ENCODE measurements at regions not wholly inside any gene's neighbourhood (a gene's known extent, or its start where the extent isn't known, plus 50 kb on each side); places are given as distances from the start of the nearest gene placed in this dataset.

DNA sequence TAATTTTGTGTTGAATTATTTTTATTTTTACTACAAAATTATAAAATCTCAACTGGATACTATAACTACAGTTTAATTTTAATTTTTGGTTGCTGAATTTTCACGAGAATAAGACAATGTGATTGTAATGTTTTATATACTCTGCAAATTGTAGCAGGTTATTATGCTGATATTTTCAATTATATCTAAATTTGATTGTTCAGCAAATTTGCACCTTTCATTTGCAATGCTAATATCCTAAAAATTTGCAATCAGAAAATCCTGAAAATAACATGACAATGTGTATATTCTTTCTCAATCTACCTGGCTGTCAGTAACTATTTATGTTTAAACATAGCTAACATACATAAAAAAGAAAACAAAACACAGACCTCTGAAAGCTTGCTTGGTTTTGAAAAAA is 932.2 kb upstream of the LRFN5 start:
- H3K36me3 ChIP-seq (replicated peaks in 1 of 2; ENCODE audit: control insufficient read depth in 1 of 2, insufficient read depth in 2 of 2, low read length in 2 of 2): no peaks in the 10 kb centered on the region
- H3K4me1 Mint-ChIP-seq: no peaks in the 10 kb centered on the region
- no peak overlapping the region for H2AFZ ChIP-seq (ENCODE audit: insufficient read depth, low read depth, low read length, poor library complexity, severe bottlenecking)
- peaks cover 0 to 11% (median 3%) of the 10 kb centered on the region in 7 donors for H3K9me3 Mint-ChIP-seq
- H3K27ac Mint-ChIP-seq: no peak overlapping the region
- no peak overlapping the region for H3K4me3 ChIP-seq (replicated peaks in 1 of 3; ENCODE audit: low read depth in 2 of 3, low read length in 3 of 3)
- H4K20me1 ChIP-seq (ENCODE audit: insufficient read depth, low read length): no peaks in the 10 kb centered on the region
- H3K9me3 ChIP-seq (replicated peaks in 1 of 2; ENCODE audit: control insufficient read depth in 1 of 2, insufficient read depth in 1 of 2, low read length in 2 of 2): no peaks in the 10 kb centered on the region
- DNase-seq: no peak
- H3K79me2 ChIP-seq (ENCODE audit: insufficient read depth, low read length): no peaks in the 10 kb centered on the region
- no peak overlapping the region for H3K4me3 Mint-ChIP-seq
- peaks cover 0 to 1% (median 0%) of the 10 kb centered on the region in 3 donors for H3K27me3 Mint-ChIP-seq (ENCODE audit: low read depth in 3 of 3)
- no peaks in the 10 kb centered on the region for H3K4me1 ChIP-seq (ENCODE audit: control insufficient read depth in 1 of 2, insufficient read depth in 2 of 2, low read length in 2 of 2)
- no peaks in the 10 kb centered on the region for H3K36me3 Mint-ChIP-seq
- intact Hi-C loops (cut with micrococcal nuclease): no loop called here
- no CpG with 5 or more reads among the region's 1 CpG for WGBS (ENCODE audit: insufficient coverage)
- no peak overlapping the region for H3K4me2 ChIP-seq (replicated peaks; ENCODE audit: extremely low read depth, low read length, poor library complexity, severe bottlenecking)
- H3K27ac ChIP-seq (ENCODE audit: low read depth in 1 of 2, low read length in 2 of 2): no peak overlapping the region
- H3K27me3 ChIP-seq (ENCODE audit: control insufficient read depth in 2 of 2, insufficient read depth in 2 of 2, low read length in 2 of 2): no peaks in the 10 kb centered on the region
- no peak overlapping the region for H3K9ac ChIP-seq (ENCODE audit: insufficient read depth, low read length, poor library complexity, severe bottlenecking)
- TF ChIP-seq, protein P1, sequence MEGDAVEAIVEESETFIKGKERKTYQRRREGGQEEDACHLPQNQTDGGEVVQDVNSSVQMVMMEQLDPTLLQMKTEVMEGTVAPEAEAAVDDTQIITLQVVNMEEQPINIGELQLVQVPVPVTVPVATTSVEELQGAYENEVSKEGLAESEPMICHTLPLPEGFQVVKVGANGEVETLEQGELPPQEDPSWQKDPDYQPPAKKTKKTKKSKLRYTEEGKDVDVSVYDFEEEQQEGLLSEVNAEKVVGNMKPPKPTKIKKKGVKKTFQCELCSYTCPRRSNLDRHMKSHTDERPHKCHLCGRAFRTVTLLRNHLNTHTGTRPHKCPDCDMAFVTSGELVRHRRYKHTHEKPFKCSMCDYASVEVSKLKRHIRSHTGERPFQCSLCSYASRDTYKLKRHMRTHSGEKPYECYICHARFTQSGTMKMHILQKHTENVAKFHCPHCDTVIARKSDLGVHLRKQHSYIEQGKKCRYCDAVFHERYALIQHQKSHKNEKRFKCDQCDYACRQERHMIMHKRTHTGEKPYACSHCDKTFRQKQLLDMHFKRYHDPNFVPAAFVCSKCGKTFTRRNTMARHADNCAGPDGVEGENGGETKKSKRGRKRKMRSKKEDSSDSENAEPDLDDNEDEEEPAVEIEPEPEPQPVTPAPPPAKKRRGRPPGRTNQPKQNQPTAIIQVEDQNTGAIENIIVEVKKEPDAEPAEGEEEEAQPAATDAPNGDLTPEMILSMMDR (IDR thresholded peaks at IDR 0.05): no peak

DNA sequence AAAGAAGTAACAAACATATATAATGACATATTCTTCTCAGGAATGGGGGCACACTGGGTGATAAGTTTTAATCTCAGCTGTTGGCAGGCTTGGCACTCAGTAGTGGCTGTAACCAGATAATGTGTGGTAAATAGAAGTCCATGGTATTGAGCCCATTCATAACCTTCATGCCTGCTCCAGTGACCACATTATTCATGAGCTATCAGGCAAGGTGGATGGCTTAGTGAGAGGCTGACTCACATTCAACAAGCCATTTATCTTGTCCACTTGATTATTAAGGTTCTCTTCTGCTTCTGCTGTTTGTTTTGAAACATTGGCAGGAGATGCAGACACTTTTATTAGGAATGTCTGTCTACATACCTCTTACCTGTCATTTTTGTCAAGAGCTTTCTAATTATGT is 950.4 kb upstream of the LRFN5 start:
- Histone ChIP-seq H3K36me3 (replicated peaks in 1 of 2; ENCODE audit: control insufficient read depth in 1 of 2, insufficient read depth in 2 of 2, low read length in 2 of 2) (no peaks in the 10 kb centered on the region), H4K20me1 (ENCODE audit: insufficient read depth, low read length) (no peaks in the 10 kb centered on the region), H3K4me1 (ENCODE audit: control insufficient read depth in 1 of 2, insufficient read depth in 2 of 2, low read length in 2 of 2) (no peaks in the 10 kb centered on the region), H3K4me2 (replicated peaks; ENCODE audit: extremely low read depth, low read length, poor library complexity, severe bottlenecking) (no peak overlapping the region), H3K9me3 (replicated peaks in 1 of 2; ENCODE audit: control insufficient read depth in 1 of 2, insufficient read depth in 1 of 2, low read length in 2 of 2) (no peaks in the 10 kb centered on the region), H3K27me3 (ENCODE audit: control insufficient read depth in 2 of 2, insufficient read depth in 2 of 2, low read length in 2 of 2) (no peaks in the 10 kb centered on the region), H3K9ac (ENCODE audit: insufficient read depth, low read length, poor library complexity, severe bottlenecking) (no peak overlapping the region), H3K4me3 (replicated peaks in 1 of 3; ENCODE audit: low read depth in 2 of 3, low read length in 3 of 3) (no peak overlapping the region), H2AFZ (ENCODE audit: insufficient read depth, low read depth, low read length, poor library complexity, severe bottlenecking) (no peak overlapping the region), H3K79me2 (ENCODE audit: insufficient read depth, low read length) (no peaks in the 10 kb centered on the region), H3K27ac (ENCODE audit: low read depth in 1 of 2, low read length in 2 of 2) (no peak overlapping the region)
- Mint-ChIP-seq H3K27me3 (ENCODE audit: low read depth in 3 of 3) (no peaks in the 10 kb centered on the region), H3K4me3 (no peak overlapping the region), H3K27ac (no peak overlapping the region), H3K4me1 (no peaks in the 10 kb centered on the region), H3K36me3 (no peaks in the 10 kb centered on the region), H3K9me3 (peaks cover 0 to 7% (median 3%) of the 10 kb centered on the region in 7 donors)
- TF ChIP-seq, protein P1 (IDR thresholded peaks at IDR 0.05): no peak
- intact Hi-C loops (cut with micrococcal nuclease): no loop called here
- DNase-seq: no peak
